CD14-positive monocyte (primary cell): ENCODE measurements at regions not wholly inside any gene's neighbourhood (a gene's known extent, or its start where the extent isn't known, plus 50 kb on each side); places are given as distances from the start of the nearest gene placed in this dataset.

ENCODE experiments used
- DNase-seq, 3 donors: peaks; one replicate each; pipeline ENCODE4 v3.0.0-alpha.2; 2011 to 2022
- H2AFZ ChIP-seq: 2 replicates; pipeline ENCODE4 v1.6.0; 2012; ENCODE audit warnings: mild to moderate bottlenecking, low read depth, low read length, inconsistent platforms; ENCODE audit not compliant: insufficient read depth, poor library complexity, severe bottlenecking
- H3K27ac ChIP-seq, 2 donors: 1 replicate in 1 of 2; 2 replicates in 1 of 2; pipeline ENCODE4 v1.5.1; 2012 to 2013; ENCODE audit warnings: low read length in 2 of 2, control low read depth in 1 of 2, inconsistent platforms in 1 of 2, low read depth in 1 of 2, mild to moderate bottlenecking in 1 of 2
- H3K27me3 ChIP-seq, 2 donors: one replicate each; pipeline versions ENCODE4 v1.6.0 to v1.6.1; 2011 to 2013; ENCODE audit warnings: low read length in 2 of 2; ENCODE audit not compliant: control insufficient read depth in 2 of 2, insufficient read depth in 2 of 2
- H3K36me3 ChIP-seq, 2 donors: replicated peaks in 1 of 2; 1 replicate in 1 of 2; 2 replicates in 1 of 2; pipeline versions ENCODE4 v1.5.1 to v1.6.1; 2012 to 2013; ENCODE audit warnings: low read length in 2 of 2, control low read depth in 1 of 2, inconsistent platforms in 1 of 2, mild to moderate bottlenecking in 1 of 2; ENCODE audit not compliant: insufficient read depth in 2 of 2, control insufficient read depth in 1 of 2
- H3K4me1 ChIP-seq, 2 donors: 1 replicate in 1 of 2; 2 replicates in 1 of 2; pipeline versions ENCODE4 v1.5.1 to v1.6.1; 2012 to 2013; ENCODE audit warnings: low read length in 2 of 2, control low read depth in 1 of 2, inconsistent platforms in 1 of 2, mild to moderate bottlenecking in 1 of 2, moderate library complexity in 1 of 2; ENCODE audit not compliant: insufficient read depth in 2 of 2, control insufficient read depth in 1 of 2
- H3K4me2 ChIP-seq: replicated peaks from 2 replicates; pipeline ENCODE3; 2012; ENCODE audit warnings: low read length, moderate library complexity, mild to moderate bottlenecking; ENCODE audit not compliant: poor library complexity, severe bottlenecking; ENCODE audit errors: extremely low read depth
- H3K4me3 ChIP-seq, 3 experiments: fragments of 200-600 bp in 1 of 3; sonication (generic) in 1 of 3; replicated peaks in 1 of 3; 1 replicate in 2 of 3; 2 replicates in 1 of 3; pipeline ENCODE4 v1.5.1; 2011 to 2013; ENCODE audit warnings: low read length in 3 of 3, mild to moderate bottlenecking in 3 of 3, control low read depth in 2 of 3, low read depth in 2 of 3, inconsistent platforms in 1 of 3, moderate library complexity in 1 of 3
- H3K79me2 ChIP-seq: 2 replicates; pipeline ENCODE4 v1.6.0; 2012; ENCODE audit warnings: mild to moderate bottlenecking, control low read depth, inconsistent platforms, low read length, moderate library complexity; ENCODE audit not compliant: insufficient read depth
- H3K9ac ChIP-seq: 2 replicates; pipeline ENCODE4 v1.6.0; 2017; ENCODE audit warnings: low read length, mild to moderate bottlenecking; ENCODE audit not compliant: insufficient read depth, poor library complexity, severe bottlenecking
- H3K9me3 ChIP-seq, 2 donors: replicated peaks in 1 of 2; 1 replicate in 1 of 2; 2 replicates in 1 of 2; pipeline versions ENCODE4 v1.5.1 to v1.6.1; 2012 to 2013; ENCODE audit warnings: low read length in 2 of 2, control low read depth in 1 of 2; ENCODE audit not compliant: control insufficient read depth in 1 of 2, insufficient read depth in 1 of 2
- H4K20me1 ChIP-seq: 2 replicates; pipeline ENCODE4 v1.6.0; 2012; ENCODE audit warnings: mild to moderate bottlenecking, low read length, control low read depth, moderate library complexity; ENCODE audit not compliant: insufficient read depth
- H3K27ac Mint-ChIP-seq, 7 donors: one replicate each; pipeline ENCODE4 v1.8.0; 2020; ENCODE audit warnings: mild to moderate bottlenecking in 7 of 7, mixed read lengths in 7 of 7, moderate library complexity in 6 of 7, inconsistent platforms in 2 of 7
- H3K27me3 Mint-ChIP-seq, 3 donors: one replicate each; pipeline ENCODE4 v1.8.0; 2021 to 2022; ENCODE audit warnings: low read depth in 3 of 3, mild to moderate bottlenecking in 3 of 3, mixed read lengths in 3 of 3, moderate library complexity in 3 of 3, inconsistent platforms in 1 of 3
- H3K36me3 Mint-ChIP-seq, 2 donors: one replicate each; pipeline ENCODE4 v1.8.0; 2020; ENCODE audit warnings: mixed read lengths in 2 of 2, inconsistent platforms in 1 of 2, mild to moderate bottlenecking in 1 of 2
- H3K4me1 Mint-ChIP-seq: one replicate; pipeline ENCODE4 v1.8.0; 2020; ENCODE audit warnings: mild to moderate bottlenecking, mixed read lengths
- H3K4me3 Mint-ChIP-seq, 2 donors: one replicate each; pipeline ENCODE4 v1.8.0; 2020; ENCODE audit warnings: mild to moderate bottlenecking in 2 of 2, mixed read lengths in 2 of 2, moderate library complexity in 1 of 2
- H3K9me3 Mint-ChIP-seq, 7 donors: one replicate each; pipeline ENCODE4 v1.8.0; 2020 to 2022; ENCODE audit warnings: mixed read lengths in 7 of 7, mild to moderate bottlenecking in 6 of 7, moderate library complexity in 6 of 7, inconsistent platforms in 2 of 7
- CTCF ChIP-seq: fragments of 200-600 bp; IDR thresholded peaks from one replicate; pipeline ENCODE4 v1.8.0; 2022; ENCODE audit warnings: antibody characterized with exemption, mild to moderate bottlenecking
- WGBS: methylation state at CpG from one replicate; pipeline ENCODE4 v1.1.5; 2013; ENCODE audit warnings: missing lambda C conversion rate; ENCODE audit not compliant: insufficient coverage; 5-methylcytosine and 5-hydroxymethylcytosine counted together
- intact Hi-C, 2 donors: fragments of 100-400 bp; cut with micrococcal nuclease; formaldehyde crosslinking; loops; one replicate each; pipeline versions ENCODE4 v1.15.0 to v1.15.1; 2023

DNA sequence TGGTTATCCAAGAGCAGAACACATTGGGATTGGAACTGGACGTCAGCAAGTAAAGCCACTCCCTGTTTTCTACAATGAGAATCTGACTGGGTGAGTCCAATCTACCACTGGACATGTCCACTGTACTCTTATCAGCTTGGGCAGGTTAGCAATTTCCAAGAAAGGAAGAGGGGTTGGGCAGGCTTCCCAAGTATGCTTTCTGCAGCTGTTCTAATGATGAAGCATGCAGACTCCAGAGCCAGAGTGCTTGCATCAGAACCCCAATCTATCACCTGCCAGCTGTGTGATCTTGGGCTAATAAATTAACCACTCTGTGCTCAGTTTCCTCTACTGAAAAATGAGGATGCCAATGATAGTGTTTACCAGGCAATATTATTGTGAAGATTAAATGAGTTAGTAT, 92.0 kb downstream of the EMP1 start:
- H3K27me3 ChIP-seq = no peaks in the 10 kb centered on the region
- Mint-ChIP-seq H3K27ac (no peak overlapping the region), H3K4me3 (no peak overlapping the region), H3K4me1 (no peaks in the 10 kb centered on the region), H3K27me3 (peaks cover 0 to 3% (median 2%) of the 10 kb centered on the region in 3 donors), H3K9me3 (no peaks in the 10 kb centered on the region), H3K36me3 (no peaks in the 10 kb centered on the region)
- H3K4me2 ChIP-seq = no peak overlapping the region
- no peak for TF ChIP-seq CTCF
- H3K27ac ChIP-seq = no peak overlapping the region
- intact Hi-C loops = loop anchor here in 1 of 2 donors (10.0 kb wide), 1 partner anchor 876 kb away; no protein-coding TSS in a partner anchor
- no peaks in the 10 kb centered on the region for H3K9me3 ChIP-seq
- WGBS = 29% methylated on average over 1 of the region's 1 CpG
- H3K4me3 ChIP-seq = no peak overlapping the region
- H3K36me3 ChIP-seq = no peaks in the 10 kb centered on the region
- no peaks in the 10 kb centered on the region for H3K4me1 ChIP-seq
- H3K79me2 ChIP-seq = no peaks in the 10 kb centered on the region
- no peak overlapping the region for H2AFZ ChIP-seq
- H4K20me1 ChIP-seq = no peaks in the 10 kb centered on the region
- no peak overlapping the region for H3K9ac ChIP-seq
- no peak for DNase-seq

DNA sequence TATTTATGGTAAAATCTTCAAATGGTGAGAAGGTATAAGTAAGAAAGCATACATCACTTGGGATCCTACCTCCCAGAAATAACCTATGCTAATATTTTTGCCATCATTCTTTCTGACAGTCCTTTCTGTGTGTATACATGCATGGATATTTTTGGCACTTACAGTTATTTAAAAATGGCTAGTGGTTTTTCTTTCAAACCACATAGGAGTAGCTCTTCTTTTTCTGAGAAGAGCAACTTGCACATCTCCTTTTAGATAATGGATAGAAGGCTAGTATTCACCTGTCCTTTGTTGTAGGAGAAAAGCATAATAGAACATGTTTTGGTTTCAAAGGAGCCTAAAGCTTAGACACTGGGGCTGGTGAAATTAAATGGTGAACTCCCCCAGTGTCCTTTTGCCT, 87.3 kb downstream of the EMP1 start:
- H3K36me3 ChIP-seq = no peaks in the 10 kb centered on the region
- H4K20me1 ChIP-seq = no peaks in the 10 kb centered on the region
- H3K27ac ChIP-seq = no peak overlapping the region
- Mint-ChIP-seq H3K36me3 (no peaks in the 10 kb centered on the region), H3K4me3 (no peak overlapping the region), H3K27me3 (peaks cover 4 to 8% (median 7%) of the 10 kb centered on the region in 3 donors), H3K27ac (no peak overlapping the region), H3K9me3 (peaks cover 0 to 3% (median 0%) of the 10 kb centered on the region in 7 donors), H3K4me1 (no peaks in the 10 kb centered on the region)
- intact Hi-C loops = loop anchor here in 1 of 2 donors (10.0 kb wide), 1 partner anchor 881 kb away; no protein-coding TSS in a partner anchor
- no peak overlapping the region for H3K4me2 ChIP-seq
- no peaks in the 10 kb centered on the region for H3K4me1 ChIP-seq
- no peak overlapping the region for H2AFZ ChIP-seq
- H3K27me3 ChIP-seq = no peaks in the 10 kb centered on the region
- no peak overlapping the region for H3K4me3 ChIP-seq
- no peak for DNase-seq
- no peaks in the 10 kb centered on the region for H3K79me2 ChIP-seq
- no peaks in the 10 kb centered on the region for H3K9me3 ChIP-seq
- TF ChIP-seq CTCF = no peak
- H3K9ac ChIP-seq = no peak overlapping the region
